ENCODE measurements at regions not wholly inside any gene's neighbourhood (a gene's known extent, or its start where the extent isn't known, plus 50 kb on each side); places are given as distances from the start of the nearest gene placed in this dataset.
"Not testable (repeated sequence)": the region's sequence is repeated elsewhere in the genome, so short reads cannot be mapped to it uniquely, and the experiment has no call there.

DNA sequence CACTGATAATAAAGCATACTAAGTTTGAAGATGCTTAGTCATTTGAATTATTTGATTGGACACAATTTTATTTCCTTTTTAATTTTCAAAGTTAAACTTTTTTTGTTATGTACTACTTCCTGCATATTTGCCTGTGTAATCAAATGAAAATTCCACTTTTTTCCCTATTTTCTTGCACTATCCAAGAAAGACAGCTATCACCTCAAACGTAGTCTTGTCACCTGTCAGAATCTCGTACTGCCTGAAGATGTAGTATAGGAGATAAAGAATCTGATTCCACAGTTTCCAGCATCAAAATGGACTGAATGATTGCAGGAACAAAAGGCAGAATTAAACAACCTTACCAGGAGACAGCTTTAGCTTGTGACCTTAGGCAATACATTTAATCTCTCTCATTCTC is 818.8 kb downstream of the MAT2B start:
- Mint-ChIP-seq H3K27me3 (no peaks in the 10 kb centered on the region), H3K27ac (no peak overlapping the region), H3K4me3 (no peak overlapping the region), H3K4me1 (ENCODE audit: low read depth) (no peaks in the 10 kb centered on the region), H3K9me3 (peaks cover 9% of the 10 kb centered on the region), H3K36me3 (ENCODE audit: low read depth) (no peaks in the 10 kb centered on the region)
- ChIA-PET CTCF (no interaction called here), POLR2A (no interaction called here)
- intact Hi-C loops (cut with micrococcal nuclease): no loop called here
- DNase-seq (no peak), ATAC-seq (no peak)
- TF ChIP-seq, protein P1, sequence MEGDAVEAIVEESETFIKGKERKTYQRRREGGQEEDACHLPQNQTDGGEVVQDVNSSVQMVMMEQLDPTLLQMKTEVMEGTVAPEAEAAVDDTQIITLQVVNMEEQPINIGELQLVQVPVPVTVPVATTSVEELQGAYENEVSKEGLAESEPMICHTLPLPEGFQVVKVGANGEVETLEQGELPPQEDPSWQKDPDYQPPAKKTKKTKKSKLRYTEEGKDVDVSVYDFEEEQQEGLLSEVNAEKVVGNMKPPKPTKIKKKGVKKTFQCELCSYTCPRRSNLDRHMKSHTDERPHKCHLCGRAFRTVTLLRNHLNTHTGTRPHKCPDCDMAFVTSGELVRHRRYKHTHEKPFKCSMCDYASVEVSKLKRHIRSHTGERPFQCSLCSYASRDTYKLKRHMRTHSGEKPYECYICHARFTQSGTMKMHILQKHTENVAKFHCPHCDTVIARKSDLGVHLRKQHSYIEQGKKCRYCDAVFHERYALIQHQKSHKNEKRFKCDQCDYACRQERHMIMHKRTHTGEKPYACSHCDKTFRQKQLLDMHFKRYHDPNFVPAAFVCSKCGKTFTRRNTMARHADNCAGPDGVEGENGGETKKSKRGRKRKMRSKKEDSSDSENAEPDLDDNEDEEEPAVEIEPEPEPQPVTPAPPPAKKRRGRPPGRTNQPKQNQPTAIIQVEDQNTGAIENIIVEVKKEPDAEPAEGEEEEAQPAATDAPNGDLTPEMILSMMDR (IDR thresholded peaks at IDR 0.05): no peak

DNA sequence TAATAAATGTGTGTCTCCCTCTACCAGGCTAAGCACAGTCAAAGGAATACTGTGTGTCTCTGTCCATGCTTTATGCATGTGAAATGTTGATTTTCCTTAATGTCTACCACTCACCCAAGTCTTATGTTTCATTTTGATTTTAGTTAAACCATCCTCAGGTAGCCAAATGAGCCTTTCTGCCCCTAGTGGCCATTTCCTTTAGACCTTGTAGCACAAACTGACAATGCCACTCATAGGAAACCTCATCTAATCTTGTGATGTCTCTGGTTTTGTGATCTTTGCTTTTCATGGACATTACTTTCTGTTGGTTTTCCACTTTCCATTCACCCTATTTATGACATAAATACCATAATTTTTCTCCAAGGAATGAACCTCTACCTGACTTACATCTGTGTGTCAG is 820.8 kb downstream of the MAT2B start:
- no peak overlapping the region for H3K27ac Mint-ChIP-seq
- TF ChIP-seq, protein P1 (IDR thresholded peaks at IDR 0.05): no peak
- intact Hi-C loops (cut with micrococcal nuclease): no loop called here
- ChIA-PET POLR2A (no interaction called here), CTCF (interaction anchor here (1.2 kb wide), 1 partner anchor 10 kb away, joined by 3 read pairs; no protein-coding TSS in a partner anchor)
- H3K4me3 Mint-ChIP-seq: no peak overlapping the region
- no peak for ATAC-seq
- no peaks in the 10 kb centered on the region for H3K27me3 Mint-ChIP-seq
- H3K9me3 Mint-ChIP-seq: peaks cover 9% of the 10 kb centered on the region
- DNase-seq: no peak
- no peaks in the 10 kb centered on the region for H3K4me1 Mint-ChIP-seq (ENCODE audit: low read depth)
- no peaks in the 10 kb centered on the region for H3K36me3 Mint-ChIP-seq (ENCODE audit: low read depth)

DNA sequence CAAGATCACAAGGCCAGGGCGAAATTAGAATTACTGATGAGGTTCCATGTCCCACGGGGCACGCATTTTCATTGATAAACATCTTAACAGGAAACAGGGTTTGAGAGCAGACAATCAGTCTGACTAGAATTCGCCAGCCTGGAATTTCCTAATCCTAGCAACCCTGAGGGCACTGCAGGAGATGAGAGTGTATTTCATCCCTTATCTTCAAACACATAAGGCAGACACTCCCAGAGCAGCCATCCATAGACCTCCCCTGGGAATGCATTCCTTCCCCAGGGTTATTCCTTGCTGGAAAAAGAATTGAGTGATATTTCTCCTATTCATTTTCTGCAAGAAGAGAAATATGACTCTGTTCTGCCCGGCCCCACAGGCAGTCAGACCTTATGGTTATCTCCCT is 821.7 kb downstream of the MAT2B start:
- H3K27me3 Mint-ChIP-seq; intact Hi-C loops (cut with micrococcal nuclease); H3K36me3 Mint-ChIP-seq (ENCODE audit: low read depth); H3K4me3 Mint-ChIP-seq; CTCF ChIA-PET; H3K9me3 Mint-ChIP-seq; H3K4me1 Mint-ChIP-seq (ENCODE audit: low read depth); DNase-seq; ATAC-seq; H3K27ac Mint-ChIP-seq; POLR2A ChIA-PET: not testable (repeated sequence)

DNA sequence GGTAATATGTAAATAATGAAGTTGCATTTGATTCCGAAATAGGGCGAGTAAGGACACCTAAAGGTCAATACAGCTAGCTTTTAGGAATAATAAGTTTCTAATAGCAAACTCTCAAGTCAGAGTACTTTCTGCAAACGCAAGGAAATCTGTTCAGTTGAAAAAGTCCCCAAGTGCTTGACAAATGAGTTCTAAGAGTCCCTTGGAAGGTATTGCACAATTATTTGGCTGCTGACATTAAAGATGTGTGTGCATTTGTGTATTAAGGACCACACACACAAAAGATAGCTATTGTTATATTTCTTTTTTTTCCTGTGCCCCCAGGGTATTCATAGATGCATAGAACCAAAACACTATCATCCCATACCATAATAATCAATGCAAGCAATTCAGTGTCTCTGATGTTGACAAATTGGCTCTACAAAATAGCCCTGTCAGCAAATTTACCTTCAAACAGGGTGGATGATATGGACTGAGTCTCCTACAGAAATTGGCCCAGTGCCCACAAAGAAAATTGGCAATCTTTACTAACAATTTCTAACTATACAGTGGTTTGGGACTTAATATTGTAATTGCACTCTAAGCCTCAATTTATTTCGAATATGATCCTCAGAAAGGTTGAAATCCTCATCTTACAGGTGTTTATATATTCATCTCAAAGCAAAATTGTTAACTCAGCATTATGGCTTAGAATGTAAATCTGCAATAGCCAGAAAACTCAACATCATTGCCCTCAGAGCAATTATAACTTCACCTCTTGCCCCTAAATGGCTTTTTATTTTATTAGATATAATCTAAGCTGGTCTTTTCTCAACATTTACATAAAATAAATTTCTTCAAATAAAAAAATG is 827.2 kb downstream of the MAT2B start:
- no peak for DNase-seq
- no peaks in the 10 kb centered on the region for H3K9me3 Mint-ChIP-seq
- no peak overlapping the region for H3K27ac Mint-ChIP-seq
- ChIA-PET CTCF (no interaction called here), POLR2A (no interaction called here)
- H3K4me3 Mint-ChIP-seq: no peak overlapping the region
- no peak for ATAC-seq
- H3K27me3 Mint-ChIP-seq: no peaks in the 10 kb centered on the region
- no peaks in the 10 kb centered on the region for H3K36me3 Mint-ChIP-seq (ENCODE audit: low read depth)
- no peaks in the 10 kb centered on the region for H3K4me1 Mint-ChIP-seq (ENCODE audit: low read depth)
- intact Hi-C loops (cut with micrococcal nuclease): no loop called here
- TF ChIP-seq, protein P1 (IDR thresholded peaks at IDR 0.05): no peak

DNA sequence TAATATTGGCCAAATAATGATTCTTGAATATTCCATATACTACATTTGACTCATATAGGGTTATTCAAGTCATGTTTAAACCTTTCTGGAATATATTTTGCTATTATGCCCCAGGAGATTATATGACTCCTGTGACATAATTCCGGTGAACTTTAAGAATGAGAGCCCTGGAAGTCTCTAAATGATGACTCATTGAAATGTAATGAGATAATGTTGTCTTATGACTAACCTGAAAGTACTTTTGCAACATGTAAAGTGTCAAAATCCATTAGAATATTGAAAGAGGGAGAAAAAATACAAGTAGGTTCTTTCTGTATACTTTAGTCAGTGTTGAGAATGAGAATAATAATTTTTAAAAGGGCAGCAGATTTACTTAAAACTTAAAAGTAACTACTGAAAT is 830.4 kb downstream of the MAT2B start:
- ChIA-PET CTCF (no interaction called here), POLR2A (no interaction called here)
- Mint-ChIP-seq H3K27ac (no peak overlapping the region), H3K27me3 (no peaks in the 10 kb centered on the region), H3K36me3 (ENCODE audit: low read depth) (no peaks in the 10 kb centered on the region), H3K9me3 (no peaks in the 10 kb centered on the region), H3K4me1 (ENCODE audit: low read depth) (no peaks in the 10 kb centered on the region), H3K4me3 (no peak overlapping the region)
- ATAC-seq (no peak), DNase-seq (no peak)
- intact Hi-C loops (cut with micrococcal nuclease): no loop called here
- TF ChIP-seq, protein P1 (IDR thresholded peaks at IDR 0.05): no peak

Data from activated CD8-positive, alpha-beta T cell treated with anti-CD3 and anti-CD28 coated beads for 36 hours (primary cell).